Activated T-cell treated with anti-CD3 and anti-CD28 coated beads, Interleukin-2, amount 50 U/mL, for 4 hours (primary cell): ENCODE measurements at regions not wholly inside any gene's neighbourhood (a gene's known extent, or its start where the extent isn't known, plus 50 kb on each side); places are given as distances from the start of the nearest gene placed in this dataset.

Experiments
- ATAC-seq, 2 donors: fragments of 200-7000 bp; cut with Tn5 transposase; one replicate each; pipeline ENCODE4 v1.10.0; 2021
- DNase-seq: peaks from one replicate; pipeline ENCODE4 v3.0.0-alpha.2; 2020
- H3K27me3 Mint-ChIP-seq: one replicate; pipeline ENCODE4 v1.8.0; 2021; ENCODE audit warnings: low read depth, mixed read lengths
- H3K36me3 Mint-ChIP-seq: one replicate; pipeline ENCODE4 v1.8.0; 2022; ENCODE audit warnings: mixed read lengths; ENCODE audit not compliant: insufficient read depth
- H3K4me1 Mint-ChIP-seq: one replicate; pipeline ENCODE4 v1.8.0; 2021; ENCODE audit warnings: low read depth, mixed read lengths
- H3K4me3 Mint-ChIP-seq: one replicate; pipeline ENCODE4 v1.8.0; 2021; ENCODE audit warnings: mild to moderate bottlenecking, moderate library complexity, mixed read lengths
- H3K9me3 Mint-ChIP-seq: one replicate; pipeline ENCODE4 v1.8.0; 2021; ENCODE audit warnings: mixed read lengths

GRCh38 chr2:192250961-192251360, 56.2 kb upstream of the TMEFF2 start:
- no peak for ATAC-seq
- H3K27me3 Mint-ChIP-seq, result no peaks in the 10 kb centered on the region
- no peaks in the 10 kb centered on the region for H3K36me3 Mint-ChIP-seq
- no peaks in the 10 kb centered on the region for H3K9me3 Mint-ChIP-seq
- H3K4me1 Mint-ChIP-seq, result no peaks in the 10 kb centered on the region
- DNase-seq, result no peak
- H3K4me3 Mint-ChIP-seq, result no peak overlapping the region

GRCh38 chr2:192247456-192247855, 52.7 kb upstream of the TMEFF2 start:
- Mint-ChIP-seq H3K36me3 (no peaks in the 10 kb centered on the region), H3K9me3 (no peaks in the 10 kb centered on the region), H3K4me1 (no peaks in the 10 kb centered on the region), H3K27me3 (no peaks in the 10 kb centered on the region), H3K4me3 (no peak overlapping the region)
- no peak for ATAC-seq
- DNase-seq, result no peak

- DNase-seq, result no peak
- no peaks in the 10 kb centered on the region for H3K27me3 Mint-ChIP-seq
- no peaks in the 10 kb centered on the region for H3K4me1 Mint-ChIP-seq
- no peaks in the 10 kb centered on the region for H3K9me3 Mint-ChIP-seq
- H3K36me3 Mint-ChIP-seq, result no peaks in the 10 kb centered on the region
- no peak overlapping the region for H3K4me3 Mint-ChIP-seq
- no peak for ATAC-seq
Measured at GRCh38 chr2:192246297-192246696, 51.6 kb upstream of the TMEFF2 start.

GRCh38 chr2:192245329-192245728, 50.6 kb upstream of the TMEFF2 start:
- no peak for DNase-seq
- H3K4me1 Mint-ChIP-seq, result no peaks in the 10 kb centered on the region

More at GRCh38 chr2:192245329-192245728, 50.6 kb upstream of the TMEFF2 start:
- Mint-ChIP-seq H3K4me3 (no peak overlapping the region), H3K27me3 (no peaks in the 10 kb centered on the region), H3K9me3 (no peaks in the 10 kb centered on the region), H3K36me3 (no peaks in the 10 kb centered on the region)
- no peak for ATAC-seq
